Hepatocyte (in vitro differentiated cells): ENCODE measurements at regions not wholly inside any gene's neighbourhood (a gene's known extent, or its start where the extent isn't known, plus 50 kb on each side); places are given as distances from the start of the nearest gene placed in this dataset.

ENCODE experiments used
- DNase-seq: peaks from one replicate; pipeline ENCODE4 v3.0.0-alpha.2; 2016; ENCODE audit warnings: low spot score
- H2AFZ ChIP-seq: fragments of 200-600 bp; sonication (generic); 2 replicates; pipeline ENCODE4 v1.6.0; 2016; ENCODE audit warnings: antibody characterized with exemption, mild to moderate bottlenecking
- H3K27ac ChIP-seq: fragments of 200-600 bp; sonication (generic); 2 replicates; pipeline ENCODE4 v1.5.1; 2016; ENCODE audit warnings: mild to moderate bottlenecking
- H3K27me3 ChIP-seq: fragments of 200-600 bp; sonication (generic); 2 replicates; pipeline ENCODE4 v1.6.1; 2016
- H3K36me3 ChIP-seq: fragments of 200-600 bp; sonication (generic); replicated peaks from 2 replicates; pipeline ENCODE4 v1.5.1; 2016; ENCODE audit warnings: low read depth; ENCODE audit not compliant: insufficient read depth
- H3K4me1 ChIP-seq: fragments of 200-600 bp; sonication (generic); 2 replicates; pipeline ENCODE4 v1.5.1; 2016; ENCODE audit warnings: mild to moderate bottlenecking, moderate library complexity; ENCODE audit not compliant: insufficient read depth
- H3K4me2 ChIP-seq: fragments of 200-600 bp; sonication (generic); 2 replicates; pipeline ENCODE4 v1.6.0; 2016
- H3K4me3 ChIP-seq: fragments of 200-600 bp; sonication (generic); 2 replicates; pipeline ENCODE4 v1.5.1; 2016; ENCODE audit warnings: mild to moderate bottlenecking
- H3K79me2 ChIP-seq: fragments of 200-600 bp; sonication (generic); 2 replicates; pipeline ENCODE4 v1.6.0; 2017; ENCODE audit warnings: mild to moderate bottlenecking
- H3K9me2 ChIP-seq: fragments of 200-600 bp; sonication (generic); replicated peaks from 2 replicates; pipeline ENCODE4 v1.6.0; 2017; ENCODE audit warnings: mild to moderate bottlenecking; ENCODE audit not compliant: insufficient read depth
- H3K9me3 ChIP-seq: fragments of 200-600 bp; sonication (generic); 2 replicates; pipeline ENCODE4 v1.5.1; 2016; ENCODE audit warnings: low read depth, mild to moderate bottlenecking
- H4K20me1 ChIP-seq: fragments of 200-600 bp; sonication (generic); 2 replicates; pipeline ENCODE4 v1.6.0; 2016; ENCODE audit warnings: mild to moderate bottlenecking; ENCODE audit not compliant: insufficient read depth, poor library complexity, severe bottlenecking
- CTCF ChIP-seq: fragments of 200-600 bp; sonication (generic); IDR thresholded peaks from 2 replicates; pipeline ENCODE4 v1.5.1; 2016; ENCODE audit warnings: antibody characterized with exemption, mild to moderate bottlenecking; ENCODE audit not compliant: poor library complexity
- EZH2 ChIP-seq: fragments of 200-600 bp; sonication (generic); IDR thresholded peaks from 2 replicates; pipeline ENCODE4 v1.6.1; 2016; ENCODE audit warnings: antibody characterized with exemption, mild to moderate bottlenecking, borderline replicate concordance
- EZH2phosphoT487 ChIP-seq: fragments of 200-600 bp; sonication (generic); IDR thresholded peaks from one replicate; pipeline ENCODE4 v1.6.1; 2018; ENCODE audit warnings: antibody characterized with exemption, mild to moderate bottlenecking, low read depth, moderate library complexity; ENCODE audit not compliant: unreplicated experiment, severe bottlenecking
- WGBS: methylation state at CpG from one replicate; pipeline ENCODE4 v1.1.6; 2016; ENCODE audit warnings: low lambda C conversion rate; ENCODE audit errors: missing lambda C conversion rate; 5-methylcytosine and 5-hydroxymethylcytosine counted together

GRCh38 chr20:7257099-7257498 lies 489.6 kb downstream of the BMP2 start:
- 89% methylated on average over 2 of the region's 2 CpGs for WGBS
- Histone ChIP-seq H3K9me2 (no peaks in the 10 kb centered on the region), H4K20me1 (no peaks in the 10 kb centered on the region), H3K27ac (no peak overlapping the region), H3K79me2 (no peaks in the 10 kb centered on the region), H3K4me1 (no peaks in the 10 kb centered on the region), H3K36me3 (no peaks in the 10 kb centered on the region), H3K4me2 (no peak overlapping the region), H3K4me3 (no peak overlapping the region), H2AFZ (no peak overlapping the region), H3K27me3 (no peaks in the 10 kb centered on the region), H3K9me3 (no peaks in the 10 kb centered on the region)
- TF ChIP-seq EZH2 (no peak), EZH2phosphoT487 (no peak), CTCF (no peak)
- no peak for DNase-seq

DNA sequence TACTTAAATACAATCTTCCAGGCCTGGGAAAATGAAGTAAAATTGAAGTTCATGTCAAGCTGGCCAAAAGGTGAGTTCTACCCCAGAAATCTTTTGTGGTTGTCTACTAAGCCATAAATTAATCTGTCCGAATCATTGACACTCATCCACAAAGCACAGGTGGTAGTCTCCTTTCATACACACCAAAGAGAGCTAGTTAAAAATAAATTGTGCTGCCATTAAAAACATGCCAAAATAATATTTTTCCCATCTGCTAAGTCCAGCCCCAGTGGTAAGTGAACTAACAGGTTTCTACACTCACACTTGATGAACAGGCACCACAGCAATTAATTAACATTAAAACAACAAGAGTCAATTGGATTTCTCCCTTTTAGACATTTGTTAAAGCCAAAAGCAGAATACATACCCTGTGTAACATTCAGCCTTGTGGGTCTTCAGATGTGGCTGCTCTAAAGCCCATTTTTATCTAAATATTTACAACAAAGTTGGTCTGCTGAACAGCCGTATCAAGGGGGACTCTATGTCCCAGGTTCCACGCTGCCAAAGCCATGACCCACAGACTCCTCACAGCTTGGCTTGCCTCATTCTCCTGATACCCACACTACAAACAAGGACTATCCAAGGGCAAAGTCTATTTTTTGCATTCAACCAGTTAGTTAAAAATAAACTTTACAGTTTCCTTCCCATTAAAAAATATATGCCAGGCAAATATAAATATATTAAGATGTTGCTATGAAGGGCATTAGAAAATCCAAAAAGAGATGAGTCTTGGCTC lies 490.4 kb downstream of the BMP2 start:
- H3K27me3 ChIP-seq = no peaks in the 10 kb centered on the region
- TF ChIP-seq EZH2 (no peak), EZH2phosphoT487 (no peak), CTCF (no peak)
- H3K36me3 ChIP-seq = no peaks in the 10 kb centered on the region
- H3K9me2 ChIP-seq = no peaks in the 10 kb centered on the region
- no peak overlapping the region for H2AFZ ChIP-seq
- no peaks in the 10 kb centered on the region for H3K4me1 ChIP-seq
- WGBS = 70% methylated on average over 3 of the region's 3 CpGs
- no peak for DNase-seq
- H3K4me2 ChIP-seq = no peak overlapping the region
- no peaks in the 10 kb centered on the region for H3K79me2 ChIP-seq
- no peaks in the 10 kb centered on the region for H4K20me1 ChIP-seq
- H3K9me3 ChIP-seq = no peaks in the 10 kb centered on the region
- no peak overlapping the region for H3K27ac ChIP-seq
- H3K4me3 ChIP-seq = no peak overlapping the region

- DNase-seq = no peak
- Histone ChIP-seq H4K20me1 (no peaks in the 10 kb centered on the region), H3K79me2 (no peaks in the 10 kb centered on the region), H3K27me3 (no peaks in the 10 kb centered on the region), H3K9me2 (no peaks in the 10 kb centered on the region), H3K9me3 (no peaks in the 10 kb centered on the region), H3K36me3 (no peaks in the 10 kb centered on the region), H3K4me2 (no peak overlapping the region), H3K4me3 (no peak overlapping the region), H3K4me1 (no peaks in the 10 kb centered on the region), H3K27ac (no peak overlapping the region), H2AFZ (no peak overlapping the region)
- TF ChIP-seq EZH2phosphoT487 (no peak), EZH2 (no peak), CTCF (no peak)
- 92% methylated on average over 2 of the region's 2 CpGs for WGBS
Observed at GRCh38 chr20:7262803-7263202, 495.3 kb downstream of the BMP2 start.
